ENCODE measurements at regions not wholly inside any gene's neighbourhood (a gene's known extent, or its start where the extent isn't known, plus 50 kb on each side); places are given as distances from the start of the nearest gene placed in this dataset.

DNA sequence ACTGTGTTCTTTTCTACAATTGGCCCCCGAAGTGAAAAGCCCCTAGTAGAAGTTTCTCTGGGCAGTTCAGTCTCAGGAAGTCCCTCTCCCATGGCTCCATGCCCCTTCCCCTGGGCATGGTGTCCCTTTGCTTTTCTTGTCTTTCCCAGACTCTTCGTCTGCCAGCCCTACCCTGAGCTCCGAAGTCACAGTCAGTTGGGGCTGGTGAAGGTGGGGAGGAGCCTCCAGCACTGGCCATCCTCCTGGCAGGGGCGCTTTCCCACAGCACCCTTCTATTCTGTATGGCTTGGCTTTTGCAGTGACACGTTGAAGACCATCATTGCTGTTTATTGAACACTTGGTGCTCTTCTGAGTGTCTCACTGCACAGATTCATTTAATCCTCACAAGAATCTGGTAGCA is 195.1 kb upstream of the CADM1 start:
- DNase-seq, result no peak

- DNase-seq, result no peak
Measured at GRCh38 chr11:115698243-115698642, 194.0 kb upstream of the CADM1 start.

DNA sequence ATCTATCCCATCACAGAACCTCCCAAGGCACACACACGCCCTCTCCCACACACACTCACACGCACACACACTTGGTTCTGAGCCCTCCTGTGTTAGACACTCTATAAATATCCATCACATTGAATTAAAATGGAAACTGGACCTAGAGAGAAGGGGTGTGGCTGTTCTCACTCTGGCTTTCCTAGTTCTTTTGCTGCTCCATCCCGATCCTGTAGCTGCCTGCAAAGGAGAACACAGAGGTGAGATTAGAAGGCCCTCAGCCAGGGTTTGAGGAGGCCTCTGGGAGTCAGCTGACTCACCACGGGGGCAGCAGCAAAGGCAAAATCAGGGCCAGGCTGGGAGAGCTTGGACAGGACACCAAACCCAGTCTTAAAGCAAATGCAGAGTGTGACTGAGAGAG is 192.3 kb upstream of the CADM1 start:
- no peak for DNase-seq

- no peak for DNase-seq
Measured at GRCh38 chr11:115695677-115696364, 191.6 kb upstream of the CADM1 start.

DNA sequence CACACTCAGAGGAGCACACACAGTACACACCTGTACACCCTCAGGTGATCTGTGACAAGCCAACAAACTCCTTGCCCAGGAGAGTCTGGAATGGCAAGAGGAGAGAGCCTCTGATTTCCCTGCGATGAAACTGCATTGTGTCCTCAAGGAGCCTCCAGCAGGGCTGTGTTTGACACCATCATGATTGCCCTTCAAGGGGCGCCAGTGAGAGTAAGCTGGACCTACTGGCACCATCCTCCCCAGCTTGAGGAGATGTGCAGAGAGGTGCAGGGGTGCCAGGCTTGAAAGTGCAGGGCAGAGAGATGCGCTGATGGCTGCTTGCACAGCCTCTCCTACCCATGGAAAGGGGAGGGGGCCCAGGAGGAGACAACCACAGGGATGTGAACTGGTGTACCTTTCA is 188.8 kb upstream of the CADM1 start:
- no peak for DNase-seq

DNA sequence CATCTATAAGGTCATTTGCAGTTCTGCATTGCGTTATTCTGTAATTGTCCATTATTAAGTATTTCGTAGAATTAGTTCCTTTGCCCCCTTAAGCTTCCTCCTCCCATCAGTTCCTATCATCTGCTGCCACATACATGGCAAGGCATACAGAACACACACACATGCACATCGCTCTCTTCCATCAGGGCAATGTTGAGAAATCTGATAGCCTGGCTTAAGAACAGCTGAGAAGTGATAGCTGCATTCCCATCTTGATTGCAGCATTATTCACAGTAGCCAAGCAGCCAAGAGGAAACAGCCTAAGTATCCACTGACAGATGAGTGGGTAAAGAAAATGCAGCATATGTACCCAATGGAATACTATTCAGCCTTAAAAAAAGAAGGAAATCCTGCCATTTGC is 186.8 kb upstream of the CADM1 start:
- no peak for DNase-seq

DNA sequence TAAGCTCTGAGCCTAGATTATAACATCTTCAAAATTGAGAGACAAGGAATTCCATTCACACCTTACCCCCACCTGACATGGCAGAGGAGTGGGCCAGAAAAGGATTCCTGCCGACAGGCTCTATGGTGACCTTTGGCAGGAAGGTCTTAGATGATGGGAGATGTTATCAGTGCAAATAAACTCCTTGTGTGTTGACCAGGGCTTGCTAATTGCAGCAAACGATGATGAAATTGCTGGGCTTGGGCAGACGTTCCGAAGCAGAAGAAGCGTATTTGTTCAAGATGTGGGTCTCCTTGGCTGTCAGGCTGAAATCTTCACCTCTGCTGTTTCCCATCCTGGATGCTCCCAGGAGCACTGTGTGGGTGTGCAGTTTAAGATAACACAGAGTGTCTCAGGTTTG is 183.7 kb upstream of the CADM1 start:
- no peak for DNase-seq

- DNase-seq, result no peak
Measured at GRCh38 chr11:115684699-115685098, 180.5 kb upstream of the CADM1 start.

DNA sequence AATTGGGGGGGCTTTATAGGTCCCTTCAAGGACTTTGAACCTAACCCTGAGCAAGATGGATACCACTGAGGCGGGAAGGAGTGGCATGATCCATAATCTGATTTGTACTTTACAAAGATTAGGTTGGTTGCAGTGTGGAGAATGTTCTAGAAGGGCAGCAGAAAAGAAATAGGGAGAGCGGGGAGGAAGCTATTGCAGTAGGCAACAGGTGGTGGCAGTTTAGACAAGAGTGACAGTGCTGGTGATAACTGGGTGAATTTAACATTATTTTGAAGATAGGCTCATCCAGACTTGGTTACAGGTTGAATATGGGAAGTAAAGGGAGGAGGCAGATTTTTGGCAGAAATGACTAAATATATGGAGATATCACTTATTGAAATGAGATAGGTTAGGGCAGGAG is 179.9 kb upstream of the CADM1 start:
- no peak for DNase-seq

DNA sequence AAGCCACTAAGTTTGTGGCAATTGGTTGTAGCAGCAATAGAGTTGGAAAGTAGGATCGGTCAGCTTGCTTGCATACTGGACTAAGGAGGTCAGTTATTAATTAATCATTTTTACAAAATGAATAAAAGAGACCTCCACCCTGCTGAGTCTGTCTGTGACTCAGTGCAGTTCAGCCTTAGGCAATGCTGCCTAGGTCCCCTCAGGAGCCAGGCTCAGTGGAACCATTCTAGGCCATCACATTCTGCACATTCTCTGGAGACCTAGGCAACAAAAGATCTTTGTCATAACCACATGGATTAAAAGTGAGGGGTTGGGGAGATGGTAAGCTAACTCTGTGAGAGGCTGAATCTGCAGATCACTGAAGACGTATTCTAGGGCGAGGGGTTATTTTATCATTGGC is 178.7 kb upstream of the CADM1 start:
- DNase-seq, result no peak

DNA sequence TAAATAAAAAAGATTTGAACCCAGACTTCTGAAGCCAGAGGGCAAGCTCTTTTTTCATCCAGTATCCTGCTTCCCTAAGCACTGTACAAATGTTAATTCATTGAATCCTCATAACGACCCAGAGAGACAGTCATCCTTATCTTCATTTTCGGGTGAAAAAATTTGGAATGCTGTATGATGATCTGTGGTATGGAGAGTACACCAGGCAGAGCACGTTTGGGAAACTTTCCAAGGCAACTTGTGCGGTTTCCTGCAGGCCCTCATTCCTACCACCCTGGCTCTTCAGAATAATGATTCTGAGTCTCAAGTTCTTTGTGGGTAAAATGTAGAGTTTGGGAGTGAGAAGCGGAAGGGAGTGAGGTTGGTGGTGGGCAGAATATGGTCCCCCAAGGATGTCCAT is 177.9 kb upstream of the CADM1 start:
- no peak for DNase-seq

- no peak for DNase-seq
Measured at GRCh38 chr11:115679945-115680344, 175.7 kb upstream of the CADM1 start.

DNA sequence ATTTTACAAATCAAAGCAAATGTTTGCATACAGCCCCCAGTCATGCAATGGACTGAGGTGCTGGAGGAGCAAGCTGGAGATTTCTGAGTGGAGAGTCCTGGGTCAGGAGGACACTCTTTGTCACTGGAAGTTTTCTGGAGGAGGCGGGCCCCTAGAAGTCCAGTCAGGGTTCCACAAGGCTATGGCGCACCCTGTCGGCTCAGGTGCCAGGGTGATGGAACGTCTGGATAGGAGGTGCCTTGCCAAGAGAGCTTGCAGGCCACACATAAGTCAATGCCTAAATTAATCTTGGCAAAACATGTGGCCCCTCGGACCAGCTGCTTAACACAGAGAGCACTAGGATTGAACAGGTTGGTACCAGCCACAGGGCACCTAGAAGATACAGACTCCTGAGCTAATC is 174.7 kb upstream of the CADM1 start:
- DNase-seq, result no peak

- no peak for DNase-seq
Measured at GRCh38 chr11:115677190-115677589, 173.0 kb upstream of the CADM1 start.

DNA sequence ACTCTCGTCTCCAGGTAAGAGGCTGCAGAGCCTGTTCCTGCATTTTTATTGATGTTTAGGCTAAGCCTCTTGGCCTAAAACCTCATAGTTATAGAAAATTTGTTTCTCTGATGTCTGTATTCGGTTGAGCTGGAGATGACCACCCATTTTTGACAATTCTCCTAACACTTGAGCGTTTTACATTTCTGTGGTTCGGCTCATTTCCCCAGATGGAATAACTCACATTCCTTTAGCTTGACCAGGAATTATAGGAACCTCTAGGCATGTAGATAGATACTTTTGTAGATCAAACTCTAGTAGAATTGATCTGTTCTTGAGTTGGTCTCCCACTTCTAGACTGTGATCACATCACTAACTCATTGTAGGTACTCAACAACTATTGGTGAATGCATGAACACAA is 172.6 kb upstream of the CADM1 start:
- DNase-seq, result no peak

- DNase-seq, result no peak
Measured at GRCh38 chr11:115676206-115676605, 172.0 kb upstream of the CADM1 start.

DNA sequence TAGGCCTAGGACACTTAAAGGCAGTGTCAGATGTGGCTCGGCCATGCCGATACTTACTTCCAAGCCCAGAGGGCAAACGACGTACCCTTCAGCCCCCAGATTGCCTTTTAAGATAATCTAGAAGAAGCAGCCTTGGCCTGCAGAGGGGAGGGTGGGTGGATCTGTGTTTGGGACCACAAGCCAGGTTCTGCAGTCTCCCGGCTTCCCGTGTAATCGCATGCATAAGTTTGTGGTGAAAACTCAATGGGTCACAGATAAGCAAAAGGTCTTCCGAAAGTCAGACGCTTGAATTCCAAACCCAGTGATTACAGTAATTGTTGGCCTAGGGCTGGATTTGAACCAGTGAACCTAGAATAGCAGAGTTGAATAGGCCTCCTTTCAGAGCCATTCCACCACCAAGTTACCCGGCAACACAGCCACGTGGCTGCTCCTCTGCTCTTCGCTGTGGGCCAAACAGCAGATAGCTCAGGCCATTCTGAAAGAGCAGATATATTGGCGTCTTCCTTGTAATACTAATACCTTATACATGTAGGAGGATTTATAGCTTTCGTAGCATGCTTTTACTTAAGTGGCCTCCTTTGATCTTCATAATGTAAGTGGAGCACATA is 170.8 kb upstream of the CADM1 start:
- no peak for DNase-seq

DNA sequence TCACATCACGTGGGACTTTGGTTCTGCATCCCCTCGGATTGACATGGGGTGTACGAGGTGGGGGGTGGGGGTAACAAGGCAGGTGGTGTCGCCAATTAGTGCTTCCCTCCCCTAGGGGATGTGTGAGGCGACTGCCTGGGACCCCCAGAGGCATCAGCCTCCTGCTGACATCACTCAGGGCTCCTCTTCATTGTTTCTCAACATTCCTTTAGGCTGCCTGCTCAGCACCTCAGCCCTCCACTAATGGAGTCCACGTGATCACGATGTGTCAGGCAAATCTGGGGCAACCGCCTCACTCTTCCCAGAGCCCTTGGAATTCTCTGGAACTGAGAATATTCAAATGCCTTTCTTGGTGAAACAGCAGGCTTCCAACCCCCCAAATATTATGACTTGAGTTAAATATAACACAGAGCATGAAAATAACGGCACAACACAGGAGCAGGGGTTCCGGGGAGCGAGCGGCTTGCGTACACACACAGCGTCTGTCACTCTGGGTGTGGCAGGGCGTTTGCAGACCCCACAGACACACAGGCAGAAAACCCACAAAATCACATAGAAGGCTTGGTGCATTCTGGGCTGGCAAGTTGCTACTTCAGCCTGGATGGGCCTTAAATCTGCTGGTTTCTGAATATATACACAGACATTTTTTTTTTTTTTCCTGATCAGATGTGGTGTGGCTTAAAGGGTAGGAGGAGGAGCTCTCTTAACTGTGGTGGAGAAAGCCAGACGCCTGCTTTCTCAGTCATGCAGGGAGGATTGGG is 170.1 kb upstream of the CADM1 start:
- DNase-seq, result no peak

GRCh38 chr11:115673720-115674119 is 169.5 kb upstream of the CADM1 start:
- DNase-seq, result no peak

- DNase-seq, result no peak
Measured at GRCh38 chr11:115672999-115673411, 168.8 kb upstream of the CADM1 start.

DNA sequence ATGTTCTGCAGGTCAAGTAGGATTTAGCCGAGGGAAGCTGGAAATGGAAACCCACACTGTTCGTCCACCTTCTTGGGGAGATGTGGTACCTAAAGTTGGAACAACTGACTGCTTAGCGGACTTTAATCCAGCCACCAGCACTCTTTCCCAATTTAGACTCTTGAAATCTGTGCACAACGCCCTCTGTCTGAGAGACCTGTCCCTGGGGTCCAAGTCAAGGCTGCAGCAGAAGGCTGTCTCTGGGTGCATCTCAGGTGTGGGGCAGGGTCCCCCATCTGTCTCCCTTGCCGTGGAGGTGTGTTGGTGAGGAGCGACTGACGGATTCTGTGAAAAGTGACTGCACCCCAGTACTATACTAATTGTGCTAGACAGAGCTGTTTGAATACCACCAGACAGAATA is 168.2 kb upstream of the CADM1 start:
- DNase-seq, result no peak

GRCh38 chr11:115670538-115671205 is 166.5 kb upstream of the CADM1 start:
- DNase-seq, result no peak

GRCh38 chr11:115665958-115666357 is 161.7 kb upstream of the CADM1 start:
- DNase-seq, result no peak

All from stimulated activated CD4-positive, alpha-beta T cell treated with anti-CD3 and anti-CD28 coated beads, Interleukin-1b, Interleukin-23, amount 100 ng/mL, for 48 hours (primary cell).